ENCODE measurements at regions not wholly inside any gene's neighbourhood (a gene's known extent, or its start where the extent isn't known, plus 50 kb on each side); places are given as distances from the start of the nearest gene placed in this dataset.

DNA sequence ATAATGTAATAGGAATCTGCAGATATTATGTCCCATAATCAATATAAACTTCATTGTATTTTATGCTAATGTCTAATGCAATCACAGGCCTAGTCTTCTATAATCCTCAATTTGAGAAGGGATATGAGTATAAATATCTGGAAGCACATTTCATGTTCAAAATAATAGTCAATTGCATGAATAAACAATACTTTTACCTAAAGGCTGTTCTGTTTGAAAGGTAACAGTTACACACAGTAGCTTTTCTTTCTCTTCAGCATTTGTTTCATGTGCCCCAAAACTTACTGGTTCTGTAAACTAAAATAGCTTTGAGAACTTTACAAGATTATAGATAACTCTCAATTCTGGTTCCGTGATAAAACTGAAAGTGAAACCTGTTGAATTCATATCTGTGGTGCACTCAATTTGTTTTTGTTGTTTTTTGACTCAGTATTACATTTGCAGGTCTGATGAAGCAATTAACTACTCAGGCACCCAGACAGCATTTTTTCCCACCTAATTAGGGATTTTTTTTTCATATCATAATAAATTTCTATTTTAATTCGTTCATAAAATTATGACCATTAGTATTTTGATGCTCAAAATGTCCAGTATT is 1193.8 kb downstream of the SLITRK1 start:
- H3K27ac ChIP-seq (ENCODE audit: low read depth, low read length, poor library complexity, severe bottlenecking) = no peak overlapping the region
- H3K79me2 ChIP-seq (ENCODE audit: insufficient read depth, low read depth, low read length) = no peaks in the 10 kb centered on the region
- no peaks in the 10 kb centered on the region for H4K20me1 ChIP-seq (ENCODE audit: insufficient read depth, low read length)
- no TSS peak for BruUV-seq (replicated peaks)
- H3K4me1 ChIP-seq (ENCODE audit: insufficient read depth, low read length, poor library complexity, severe bottlenecking) = no peaks in the 10 kb centered on the region
- no peak overlapping the region for H2AFZ ChIP-seq (ENCODE audit: low read length)
- H3K4me3 ChIP-seq (ENCODE audit: low read depth, low read length, poor library complexity, severe bottlenecking) = no peak overlapping the region
- no peaks in the 10 kb centered on the region for H3K9me2 ChIP-seq (ENCODE audit: insufficient read depth, low read length)
- CTCF ChIA-PET (ENCODE audit: unreplicated experiment) = no interaction called here
- POLR2A ChIA-PET = interaction anchor here (1.7 kb wide), 1 partner anchor 13 kb away, joined by 6 read pairs; no protein-coding TSS in a partner anchor
- H3K9me3 ChIP-seq (ENCODE audit: low read length) = no peaks in the 10 kb centered on the region
- intact Hi-C loops (cut with micrococcal nuclease; ENCODE audit: unreplicated experiment) = no loop called here
- H3K36me3 ChIP-seq (ENCODE audit: insufficient read depth, low read length) = no peaks in the 10 kb centered on the region
- TF ChIP-seq EZH2phosphoT487 (IDR thresholded peaks at IDR 0.05; ENCODE audit: borderline replicate concordance, low read depth, low read length) = no peak
- TF ChIP-seq CTCF (conservative IDR thresholded peaks at IDR 0.05; ENCODE audit: low read length) = no peak
- DNase-seq (ENCODE audit: low spot score) = no peak
- no peak overlapping the region for H3K4me2 ChIP-seq (ENCODE audit: low read length)

DNA sequence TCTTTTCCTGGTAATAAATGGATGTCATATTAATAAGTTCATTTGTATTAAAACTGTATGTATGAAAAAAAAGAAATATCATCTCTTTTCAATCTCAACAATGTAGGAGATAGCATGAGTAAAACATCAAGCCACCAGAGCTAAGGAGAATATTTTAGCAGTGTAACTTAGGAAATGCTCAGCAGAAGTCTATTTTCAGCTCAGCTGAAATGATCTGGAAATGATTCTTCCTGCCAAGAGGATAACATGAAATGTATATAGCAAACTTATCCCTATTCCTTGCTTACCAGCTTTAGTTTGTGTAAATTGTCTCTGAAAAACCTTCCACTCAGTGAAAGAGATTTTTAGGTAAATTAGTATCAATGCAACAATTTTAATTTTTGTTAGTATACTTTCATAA is 1194.4 kb downstream of the SLITRK1 start:
- 0 out of 2 replicates have a peak, but pooled peaks cover 3% of the 10 kb centered on the region for H3K9me3 ChIP-seq (ENCODE audit: low read length)
- BruUV-seq (replicated peaks) = no TSS peak
- no peak overlapping the region for H3K27ac ChIP-seq (ENCODE audit: low read depth, low read length, poor library complexity, severe bottlenecking)
- H3K79me2 ChIP-seq (ENCODE audit: insufficient read depth, low read depth, low read length) = no peaks in the 10 kb centered on the region
- H3K4me3 ChIP-seq (ENCODE audit: low read depth, low read length, poor library complexity, severe bottlenecking) = no peak overlapping the region
- no peaks in the 10 kb centered on the region for H3K36me3 ChIP-seq (ENCODE audit: insufficient read depth, low read length)
- POLR2A ChIA-PET = interaction anchor here (1.7 kb wide), 1 partner anchor 12 kb away, joined by 6 read pairs; no protein-coding TSS in a partner anchor
- intact Hi-C loops (cut with micrococcal nuclease; ENCODE audit: unreplicated experiment) = no loop called here
- CTCF ChIA-PET (ENCODE audit: unreplicated experiment) = no interaction called here
- H3K4me1 ChIP-seq (ENCODE audit: insufficient read depth, low read length, poor library complexity, severe bottlenecking) = no peaks in the 10 kb centered on the region
- no peaks in the 10 kb centered on the region for H4K20me1 ChIP-seq (ENCODE audit: insufficient read depth, low read length)
- H3K4me2 ChIP-seq (ENCODE audit: low read length) = no peak overlapping the region
- DNase-seq (ENCODE audit: low spot score) = no peak
- TF ChIP-seq CTCF (conservative IDR thresholded peaks at IDR 0.05; ENCODE audit: low read length) = no peak
- TF ChIP-seq EZH2phosphoT487 (IDR thresholded peaks at IDR 0.05; ENCODE audit: borderline replicate concordance, low read depth, low read length) = no peak
- H2AFZ ChIP-seq (ENCODE audit: low read length) = no peak overlapping the region
- no peaks in the 10 kb centered on the region for H3K9me2 ChIP-seq (ENCODE audit: insufficient read depth, low read length)

DNA sequence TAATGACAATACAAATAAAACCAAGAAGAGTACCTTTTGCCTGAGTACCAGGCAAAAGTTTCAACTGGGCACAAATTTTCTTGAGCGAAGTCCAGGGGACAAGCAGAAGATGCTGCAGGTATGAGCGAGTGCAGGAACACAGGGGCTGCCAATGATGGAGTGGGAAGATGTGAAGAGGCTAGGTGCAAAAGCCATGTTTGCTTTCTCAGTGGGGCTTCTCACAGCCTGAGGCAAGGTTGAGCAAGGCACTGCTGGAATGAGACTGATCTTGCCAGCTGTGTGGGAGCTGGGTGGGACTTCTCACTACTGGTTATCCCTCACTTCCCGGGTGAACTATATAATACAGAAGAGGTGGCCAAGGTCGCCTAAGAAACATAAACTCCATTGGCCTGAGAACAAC is 1200.7 kb downstream of the SLITRK1 start:
- H3K36me3 ChIP-seq (ENCODE audit: insufficient read depth, low read length) = no peaks in the 10 kb centered on the region
- H3K9me3 ChIP-seq (ENCODE audit: low read length) = 0 out of 2 replicates have a peak, but pooled peaks cover 14% of the 10 kb centered on the region
- H3K27ac ChIP-seq (ENCODE audit: low read depth, low read length, poor library complexity, severe bottlenecking) = no peak overlapping the region
- H3K79me2 ChIP-seq (ENCODE audit: insufficient read depth, low read depth, low read length) = no peaks in the 10 kb centered on the region
- no peaks in the 10 kb centered on the region for H4K20me1 ChIP-seq (ENCODE audit: insufficient read depth, low read length)
- ChIA-PET CTCF (ENCODE audit: unreplicated experiment) (no interaction called here), POLR2A (interaction anchor here (0.6 kb wide), 1 partner anchor 31 kb away, joined by 3 read pairs; no protein-coding TSS in a partner anchor)
- no peak overlapping the region for H2AFZ ChIP-seq (ENCODE audit: low read length)
- TF ChIP-seq CTCF (conservative IDR thresholded peaks at IDR 0.05; ENCODE audit: low read length) = no peak
- TF ChIP-seq EZH2phosphoT487 (IDR thresholded peaks at IDR 0.05; ENCODE audit: borderline replicate concordance, low read depth, low read length) = no peak
- no peaks in the 10 kb centered on the region for H3K4me1 ChIP-seq (ENCODE audit: insufficient read depth, low read length, poor library complexity, severe bottlenecking)
- no peaks in the 10 kb centered on the region for H3K9me2 ChIP-seq (ENCODE audit: insufficient read depth, low read length)
- no peak overlapping the region for H3K4me2 ChIP-seq (ENCODE audit: low read length)
- intact Hi-C loops (cut with micrococcal nuclease; ENCODE audit: unreplicated experiment) = no loop called here
- H3K4me3 ChIP-seq (ENCODE audit: low read depth, low read length, poor library complexity, severe bottlenecking) = no peak overlapping the region
- no peak for DNase-seq (ENCODE audit: low spot score)
- BruUV-seq (replicated peaks) = no TSS peak
